HG03025 (cell line): ENCODE measurements at regions not wholly inside any gene's neighbourhood (a gene's known extent, or its start where the extent isn't known, plus 50 kb on each side); places are given as distances from the start of the nearest gene placed in this dataset.
"Not testable (repeated sequence)": the region's sequence is repeated elsewhere in the genome, so short reads cannot be mapped to it uniquely, and the experiment has no call there.

ENCODE experiments used
- ATAC-seq: cut with Tn5 transposase; IDR thresholded peaks from one replicate; pipeline ENCODE4 v1.9.1; 2021; ENCODE audit warnings: mild to moderate bottlenecking, moderate library complexity; ENCODE audit not compliant: unreplicated experiment, low FRiP score

GRCh38 chr6:27747637-27748036 is 164.6 kb downstream of the OR2B2 start:
- ATAC-seq, result no peak

- not testable (repeated sequence) for ATAC-seq
Measured at GRCh38 chr6:27746860-27747259, 165.3 kb downstream of the OR2B2 start.

- ATAC-seq, result no peak
Measured at GRCh38 chr6:27743787-27744186, 168.4 kb downstream of the OR2B2 start.

DNA sequence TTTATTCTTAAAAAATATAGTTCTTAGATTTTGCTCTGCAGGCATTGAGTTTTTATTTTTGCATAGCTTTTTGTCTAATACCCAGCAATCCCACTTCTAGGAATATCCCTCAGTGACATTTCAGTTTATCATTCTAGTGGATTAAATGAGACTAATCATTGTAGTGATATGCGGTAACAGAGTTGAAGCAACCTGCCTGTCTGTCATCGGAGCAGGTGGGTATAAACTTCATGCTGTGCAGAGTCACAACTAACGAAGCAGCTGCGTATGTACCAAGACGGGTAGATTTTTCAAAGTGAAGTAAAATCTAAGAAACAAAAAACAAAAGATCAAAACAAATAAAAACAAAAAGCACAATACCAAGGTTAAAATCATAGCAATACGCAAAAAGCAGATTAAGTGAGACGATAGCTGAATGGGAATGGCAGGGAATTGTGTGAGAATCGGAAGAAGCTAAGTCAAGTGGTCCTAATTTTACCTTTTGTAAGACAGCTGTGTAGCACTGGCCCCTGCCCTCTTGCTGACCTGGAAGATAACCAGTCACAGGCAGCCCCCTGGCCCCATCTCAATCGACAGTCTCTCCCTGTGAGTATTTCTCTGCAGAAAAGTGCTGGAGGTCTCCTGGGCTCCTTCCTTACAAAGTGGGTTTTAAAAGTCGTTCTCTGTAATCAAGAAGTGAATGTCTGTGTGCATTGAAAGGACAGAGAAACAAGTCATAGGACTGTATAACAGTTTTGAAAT is 169.2 kb downstream of the OR2B2 start:
- ATAC-seq, result no peak

- not testable (repeated sequence) for ATAC-seq
Measured at GRCh38 chr6:27739902-27740301, 172.3 kb downstream of the OR2B2 start.

DNA sequence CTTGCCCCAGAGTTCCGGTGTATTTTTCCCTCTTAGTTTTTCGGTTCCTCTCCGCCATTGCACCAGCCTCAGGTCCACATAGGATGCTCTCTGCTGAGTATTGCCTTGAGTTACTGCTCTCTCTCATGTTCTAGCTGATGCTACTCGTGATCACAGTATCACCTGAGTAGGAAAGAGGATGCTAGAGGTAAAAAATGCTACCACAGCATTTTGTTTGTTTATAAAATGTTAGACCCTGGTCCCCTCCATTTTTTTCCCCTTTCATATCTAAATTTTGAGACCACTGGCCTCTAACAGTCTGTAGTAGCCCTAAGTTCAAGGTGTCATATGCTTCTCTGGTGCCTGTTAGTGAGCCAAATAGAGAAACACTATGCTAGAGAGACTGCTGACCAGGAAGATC is 175.5 kb downstream of the OR2B2 start:
- no peak for ATAC-seq

DNA sequence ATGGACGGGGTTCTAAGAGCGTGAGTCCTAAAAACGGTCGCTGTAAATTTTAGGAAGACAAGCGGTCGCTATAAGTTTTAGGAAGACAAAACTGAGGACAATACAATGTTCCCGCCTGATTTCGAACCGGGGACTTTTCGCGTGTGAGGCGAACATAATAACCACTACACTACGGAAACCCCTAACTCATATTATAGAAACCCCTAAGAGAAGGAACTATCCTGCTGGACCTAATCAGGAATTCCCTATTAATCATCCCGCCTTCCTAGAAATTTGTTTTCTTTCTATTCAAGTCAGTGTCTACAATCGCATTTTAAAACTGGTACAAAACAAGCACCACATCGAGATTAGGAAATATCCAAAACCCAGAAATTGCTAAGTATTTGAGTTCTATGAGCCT is 183.8 kb downstream of the OR2B2 start:
- no peak for ATAC-seq

DNA sequence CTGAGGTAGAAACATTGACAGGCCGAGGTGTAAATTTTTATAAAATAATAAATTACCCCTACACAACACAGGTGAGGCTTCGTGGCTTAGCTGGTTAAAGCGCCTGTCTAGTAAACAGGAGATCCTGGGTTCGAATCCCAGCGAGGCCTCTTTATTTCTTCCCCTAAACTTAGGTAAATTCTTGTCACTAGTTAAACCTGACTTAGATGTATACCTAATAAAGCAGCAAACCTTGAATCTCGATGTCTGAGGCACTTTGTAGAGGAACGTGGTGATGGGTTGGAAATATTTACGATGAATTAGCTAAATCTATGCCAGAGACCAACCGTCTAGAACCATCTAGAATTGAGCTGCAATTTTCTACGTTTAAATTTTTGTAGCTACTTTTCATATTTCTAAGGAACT is 185.6 kb downstream of the OR2B2 start:
- no peak for ATAC-seq

DNA sequence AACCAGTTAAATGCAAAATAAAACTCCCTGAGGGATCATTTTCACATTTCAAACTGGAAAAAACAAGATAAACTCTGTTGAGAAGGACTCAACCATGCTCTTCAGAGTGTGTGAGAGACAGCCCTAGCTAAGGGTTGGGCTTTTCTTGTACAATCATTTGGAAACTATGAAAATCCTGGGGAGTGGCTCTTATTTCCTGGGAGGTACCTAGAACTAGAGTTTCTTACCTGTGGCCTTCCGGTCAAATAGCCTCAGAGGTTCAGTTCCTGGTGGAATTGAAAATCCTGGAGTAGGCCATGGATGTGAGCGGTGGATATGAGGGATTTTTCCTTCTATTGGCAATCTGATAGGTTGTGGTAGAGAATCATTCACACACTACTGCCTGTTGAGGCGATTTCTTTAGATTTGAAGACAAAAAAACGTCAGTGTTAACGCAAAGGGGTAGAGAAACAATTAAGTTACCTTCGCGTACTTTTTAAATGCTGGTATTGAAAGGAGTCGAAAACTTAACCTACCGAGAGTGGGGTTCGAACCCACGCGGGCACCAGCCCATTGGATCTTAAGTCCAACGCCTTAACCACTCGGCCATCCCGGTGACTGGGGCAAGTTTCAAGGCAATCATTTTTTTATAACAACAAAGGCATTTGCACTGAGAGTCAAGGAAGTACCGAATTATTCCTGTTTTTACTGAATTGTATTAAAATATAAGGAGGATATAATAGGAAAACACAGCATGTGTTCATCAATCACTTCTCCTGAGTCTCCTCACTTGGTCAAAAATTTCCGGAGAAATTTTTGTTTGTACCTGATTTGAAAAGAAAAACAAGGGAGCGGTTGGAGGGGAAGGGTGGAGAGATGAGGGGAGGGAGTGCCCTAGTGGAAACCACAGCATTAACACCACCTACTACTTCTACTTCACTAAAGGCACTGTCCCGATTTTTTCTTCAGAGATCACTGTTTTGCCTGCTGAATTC is 191.3 kb downstream of the OR2B2 start:
- no peak for ATAC-seq

GRCh38 chr6:27719039-27719438 is 193.2 kb downstream of the OR2B2 start:
- not testable (repeated sequence) for ATAC-seq

DNA sequence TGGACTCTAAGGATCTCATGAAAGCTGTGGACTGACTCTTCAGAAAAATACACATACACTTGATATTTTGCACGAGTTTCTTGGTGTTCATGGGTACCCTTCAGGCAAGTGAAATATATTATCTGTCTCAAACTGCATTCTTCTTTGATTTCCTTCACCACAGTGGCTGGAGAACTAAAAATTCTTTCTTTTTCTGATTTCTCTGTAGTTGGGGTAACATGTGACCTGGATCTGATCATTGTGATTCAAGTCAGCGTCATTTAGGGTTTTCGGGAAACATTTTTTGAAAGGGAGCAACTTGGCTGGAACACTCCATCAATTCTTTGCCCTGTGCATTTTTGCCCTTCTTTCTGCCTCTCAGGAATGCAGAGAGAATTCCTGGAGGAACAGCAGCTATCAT is 205.8 kb downstream of the OR2B2 start:
- no peak for ATAC-seq

- no peak for ATAC-seq
Measured at GRCh38 chr6:27700337-27700736, 211.9 kb downstream of the OR2B2 start.

GRCh38 chr6:27694547-27694874 is 217.7 kb downstream of the OR2B2 start:
- ATAC-seq, result no peak

- ATAC-seq, result no peak
Measured at GRCh38 chr6:27693766-27694546, 218.2 kb downstream of the OR2B2 start.

DNA sequence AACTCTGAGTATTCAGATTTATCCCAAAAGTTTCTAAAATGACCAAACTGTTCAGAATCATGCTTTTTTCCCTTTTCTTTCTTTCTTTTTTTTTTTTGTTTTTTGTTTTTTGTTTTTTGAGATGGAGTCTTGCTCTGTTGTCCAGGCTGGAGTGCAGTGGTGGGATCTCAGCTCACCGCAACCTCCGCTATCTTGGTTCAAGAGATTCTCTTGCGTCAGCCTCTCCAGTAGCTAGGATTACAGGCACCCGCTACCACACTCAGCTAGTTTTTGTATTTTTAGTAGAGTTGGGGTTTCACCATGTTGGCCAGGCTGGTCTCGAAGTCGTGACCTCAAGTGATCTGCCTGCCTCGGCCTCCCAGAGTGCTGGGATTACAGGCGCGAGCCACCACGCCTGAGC is 219.2 kb upstream of the ZNF184 start:
- not testable (repeated sequence) for ATAC-seq

DNA sequence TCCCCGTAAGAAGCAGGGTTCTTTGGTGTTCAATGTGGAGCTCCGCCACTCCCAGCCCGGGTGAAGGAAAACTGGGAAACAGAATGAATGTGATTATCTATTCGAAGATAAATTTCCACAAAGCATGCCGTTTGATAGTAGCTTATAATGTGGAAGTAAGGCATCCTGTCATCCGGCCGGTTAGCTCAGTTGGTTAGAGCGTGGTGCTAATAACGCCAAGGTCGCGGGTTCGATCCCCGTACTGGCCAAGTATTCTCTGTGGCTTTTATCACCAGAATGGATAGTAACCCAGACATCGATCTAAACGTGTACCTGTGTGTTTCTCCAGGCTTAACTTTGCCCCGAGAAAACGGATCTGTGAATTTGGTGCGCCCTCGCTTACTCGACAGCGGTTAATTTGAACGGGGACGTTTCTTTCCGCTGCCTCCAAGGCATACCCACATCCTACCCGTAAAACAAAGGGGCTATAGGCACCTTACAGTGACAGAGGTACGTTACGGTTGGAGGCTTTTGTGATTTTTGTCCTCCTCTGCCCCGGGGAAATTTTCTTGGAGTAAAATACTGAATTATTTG is 215.2 kb upstream of the ZNF184 start:
- peak; percentile 42 for ATAC-seq

- ATAC-seq, result peak; percentile 65
Measured at GRCh38 chr6:27687154-27688013, 214.5 kb upstream of the ZNF184 start.

- no peak for ATAC-seq
Measured at GRCh38 chr6:27685279-27685678, 212.4 kb upstream of the ZNF184 start.
